NCI-H446 treated with DMSO at 0.1 percent for 48 hours (cell line): ENCODE measurements at regions not wholly inside any gene's neighbourhood (a gene's known extent, or its start where the extent isn't known, plus 50 kb on each side); places are given as distances from the start of the nearest gene placed in this dataset.
A peak's percentile ranks its signal among the peaks of the same experiment; 100 is the strongest.

Experiments used
- DNase-seq: peaks from one replicate; lab custom pipeline; 2025; lab: John Stamatoyannopoulos, UW

GRCh38 chr1:104702731-104703130 lies 953.0 kb downstream of the AMY1C start:
- DNase-seq: no peak

- no peak for DNase-seq
These were observed 957.0 kb downstream of the AMY1C start for GRCh38 chr1:104706631-104707147.

DNA sequence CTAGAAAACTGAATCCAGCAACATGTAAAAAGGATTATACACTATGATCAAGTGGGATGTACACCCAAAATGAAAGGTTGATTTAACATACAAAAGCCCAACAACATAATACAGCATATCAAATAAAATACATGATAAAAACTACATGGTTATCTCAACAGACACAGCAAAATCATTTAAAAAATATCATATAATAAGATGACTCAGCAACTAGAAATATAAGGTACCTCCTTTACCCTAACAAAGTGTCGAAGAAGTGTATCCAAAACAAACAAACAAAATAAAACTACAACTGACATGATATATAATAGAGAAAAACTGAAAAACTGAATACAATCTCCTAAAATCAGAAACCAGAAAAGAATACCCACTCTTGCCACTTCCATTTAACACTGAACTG lies 969.1 kb downstream of the AMY1C start:
- no peak for DNase-seq

DNA sequence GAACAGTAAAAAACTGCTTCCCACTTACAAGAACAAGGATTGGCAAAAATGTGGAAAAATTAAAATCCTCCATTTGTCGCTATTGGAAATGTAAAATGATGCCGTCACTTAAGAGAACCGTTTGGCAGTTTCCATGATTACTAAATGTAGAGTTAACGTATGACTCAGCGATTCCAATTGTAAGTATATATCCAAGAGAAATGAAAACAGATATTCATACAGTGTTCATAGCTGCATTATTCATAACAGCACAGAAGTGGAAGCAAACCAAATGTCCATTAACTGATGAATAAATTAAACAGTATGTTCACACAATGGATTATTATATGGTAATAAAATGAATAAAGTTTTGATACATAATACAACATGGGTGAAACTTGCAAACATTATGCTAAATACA lies 971.0 kb downstream of the AMY1C start:
- no peak for DNase-seq

GRCh38 chr1:104726917-104727316 lies 977.2 kb downstream of the AMY1C start:
- no peak for DNase-seq

DNA sequence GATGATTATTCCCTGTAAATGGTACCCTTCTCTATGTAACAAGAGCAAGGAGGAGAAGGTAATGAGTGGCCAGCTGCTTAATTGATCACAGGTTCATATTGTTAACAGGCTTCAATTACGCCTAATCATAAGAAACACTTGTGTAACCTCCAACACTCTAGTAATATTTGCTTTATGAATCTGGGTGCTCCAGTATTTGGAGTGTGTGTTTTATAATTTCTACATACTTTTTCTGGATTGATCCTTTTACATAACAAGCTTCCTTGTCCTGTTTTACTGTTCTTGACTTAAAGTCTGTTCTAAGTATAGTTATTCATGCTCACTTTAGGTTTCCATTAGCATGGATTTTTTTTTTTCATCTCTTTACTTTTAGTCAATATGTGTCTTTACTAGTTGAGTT lies 984.2 kb downstream of the AMY1C start:
- DNase-seq: no peak

DNA sequence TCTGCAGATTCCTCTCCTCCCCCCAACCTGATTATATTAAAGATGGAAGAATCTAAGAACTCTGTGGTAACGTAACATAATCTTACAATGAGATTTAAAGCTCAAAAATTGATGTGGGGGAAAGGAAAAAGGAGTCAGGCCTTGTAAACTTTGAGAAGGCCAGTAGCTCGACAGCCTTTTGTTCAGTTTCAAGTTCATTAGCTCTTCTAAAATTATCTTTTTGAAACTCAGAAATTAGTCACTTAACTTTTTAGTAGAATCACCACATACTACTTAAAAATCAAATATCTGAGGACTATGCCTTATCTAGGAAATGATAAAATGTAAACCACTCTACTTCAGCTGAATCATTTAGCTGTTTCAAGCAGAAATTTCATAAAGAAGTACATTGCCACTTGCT lies 996.2 kb downstream of the AMY1C start:
- no peak for DNase-seq

DNA sequence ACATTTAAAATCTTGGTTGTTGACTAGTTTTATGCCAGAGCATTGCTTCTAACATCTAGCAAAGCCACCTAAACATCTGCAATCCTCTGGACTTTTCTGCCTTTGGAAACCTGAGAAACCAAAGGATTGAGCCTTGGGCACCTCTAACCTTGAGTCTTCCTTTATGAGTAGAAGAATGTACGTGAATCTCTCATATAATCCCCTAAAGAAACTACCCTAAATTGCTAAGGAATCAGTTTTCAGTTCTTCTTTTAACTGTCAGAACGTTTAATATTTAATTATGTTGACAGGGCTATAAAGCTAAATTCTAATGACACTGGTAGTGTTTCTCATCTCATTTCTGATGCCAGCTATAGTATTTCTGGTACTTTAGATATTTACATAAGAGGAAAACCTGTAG lies 997.3 kb downstream of the AMY1C start:
- DNase-seq: no peak

DNA sequence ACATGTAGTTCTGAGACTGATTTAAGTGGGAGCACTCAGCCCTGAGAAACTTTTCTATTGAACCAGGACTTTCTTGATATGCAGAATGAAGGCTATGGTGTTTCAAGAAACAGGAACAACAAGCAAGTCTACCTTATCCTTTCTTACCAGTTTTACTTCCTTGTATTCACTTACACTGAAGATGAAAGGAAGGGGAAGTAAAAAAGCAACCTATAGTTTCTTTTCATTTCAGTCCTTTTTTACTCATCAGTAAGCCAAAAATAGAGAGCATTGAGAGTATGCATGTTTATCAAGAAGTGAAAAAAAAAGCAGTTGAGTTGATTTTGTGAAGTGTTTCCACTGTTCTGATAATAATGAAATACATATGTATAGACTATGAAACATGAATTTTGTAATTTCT lies 1010.3 kb downstream of the AMY1C start:
- no peak for DNase-seq

- no peak for DNase-seq
These were observed 1012.4 kb downstream of the AMY1C start for GRCh38 chr1:104761961-104762570.

DNA sequence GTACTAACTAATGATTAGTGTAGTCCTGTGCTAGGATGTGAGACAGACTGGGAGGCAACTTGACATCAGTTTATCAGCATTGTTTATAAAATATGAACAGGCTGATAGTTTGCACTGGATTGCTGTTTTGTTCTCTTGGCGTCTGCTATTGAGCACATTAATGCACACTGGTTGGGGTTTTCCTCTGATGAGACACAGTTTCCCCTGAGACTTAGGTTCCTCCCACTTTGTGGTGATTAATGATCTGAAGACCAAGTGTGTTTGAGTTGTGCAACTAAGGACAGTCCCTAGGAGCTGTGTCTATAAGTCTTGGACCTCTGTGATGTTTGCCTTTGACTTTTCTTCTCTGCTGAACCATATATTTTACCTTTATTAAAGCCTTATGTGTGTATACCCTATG lies 1015.4 kb downstream of the AMY1C start:
- no peak for DNase-seq

- DNase-seq: no peak
These were observed 1018.8 kb downstream of the AMY1C start for GRCh38 chr1:104768466-104768865.

DNA sequence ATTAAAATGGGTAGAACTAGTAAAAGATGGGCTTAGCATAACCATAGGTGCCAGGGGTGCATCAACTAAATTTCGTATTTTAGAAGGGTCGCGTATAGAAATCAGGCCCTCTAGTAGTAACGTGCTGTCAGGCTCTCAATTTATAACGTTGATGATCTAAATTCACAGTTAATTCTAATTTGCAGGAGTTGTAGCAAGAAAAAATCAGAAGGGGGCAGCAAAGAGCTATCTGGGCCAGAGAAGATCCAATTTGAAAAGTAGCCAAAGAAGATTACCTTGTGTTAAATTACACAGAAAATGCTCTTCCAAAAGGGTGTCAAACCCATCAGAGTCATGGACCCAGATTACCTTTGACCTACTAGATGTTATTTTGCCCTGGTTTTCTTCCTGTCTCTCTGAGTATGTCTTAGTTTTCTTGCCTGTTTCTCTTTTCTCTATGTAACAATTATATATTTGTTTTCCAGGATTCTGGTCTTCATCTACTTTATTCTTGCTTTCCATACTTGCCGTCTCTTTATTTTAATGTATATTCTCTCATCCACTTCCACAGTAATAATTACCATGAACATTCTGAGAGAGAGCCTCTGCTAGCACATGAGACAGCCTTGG lies 1030.9 kb downstream of the AMY1C start:
- DNase-seq: peak; percentile 66

DNA sequence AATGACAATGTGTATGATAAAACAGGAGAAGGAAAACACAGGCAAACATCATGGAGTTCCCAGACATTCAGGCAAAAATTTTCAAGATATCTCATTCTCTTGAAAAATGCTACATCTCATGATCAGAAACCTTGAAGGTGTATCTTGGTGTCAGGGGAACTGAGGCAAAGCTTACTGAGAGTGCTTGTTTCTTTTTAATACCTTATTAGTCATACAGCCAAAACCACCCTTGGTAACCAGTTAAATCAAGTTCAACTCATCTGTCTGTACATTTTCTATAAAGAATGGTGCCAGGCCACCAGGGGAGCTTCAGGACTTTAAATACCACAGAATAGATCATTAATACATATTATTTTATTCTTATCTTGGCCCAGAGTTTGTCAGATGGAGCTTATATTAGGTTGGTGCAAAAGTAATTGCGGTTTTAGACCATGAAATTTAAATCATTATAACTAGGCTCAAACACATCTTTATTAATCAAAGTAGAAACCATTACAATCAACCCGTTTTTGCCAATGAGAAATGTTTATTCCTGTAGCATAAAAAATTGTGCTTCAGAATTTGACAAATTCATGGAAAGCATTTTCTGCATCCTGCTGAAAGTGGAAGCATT lies 1036.0 kb downstream of the AMY1C start:
- no peak for DNase-seq

DNA sequence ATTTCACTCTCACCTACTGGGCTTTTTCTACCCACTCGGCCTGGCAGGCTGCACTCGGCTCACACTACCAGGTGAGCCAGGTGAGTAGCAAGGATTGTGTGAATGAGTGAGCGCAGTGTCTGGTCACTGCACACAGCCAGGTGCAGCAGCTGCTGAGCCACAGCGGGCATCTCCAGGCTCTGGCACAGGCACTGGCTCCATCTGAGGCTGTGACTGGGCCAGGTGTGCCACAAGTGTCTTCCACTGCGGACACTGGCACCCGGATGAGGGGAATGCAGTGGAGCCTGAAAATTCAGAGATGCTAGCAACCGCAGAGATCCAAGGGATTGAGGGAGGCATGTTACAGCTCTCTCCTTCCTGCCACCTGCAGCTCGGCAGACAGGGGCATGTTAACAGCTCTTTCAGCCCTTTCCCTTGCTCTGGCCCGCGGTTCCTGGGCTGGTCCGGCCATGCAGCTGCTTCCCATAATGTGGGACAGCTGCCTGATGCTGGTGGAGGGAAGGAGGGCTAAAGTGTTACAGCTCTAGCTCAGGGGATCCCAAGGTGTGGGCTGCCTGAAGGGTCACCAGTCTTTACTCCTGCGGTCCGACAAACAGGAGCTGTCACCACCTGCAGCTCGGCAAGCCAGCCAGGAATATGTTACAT lies 1038.3 kb downstream of the AMY1C start:
- DNase-seq: no peak

GRCh38 chr1:104791030-104791429 lies 1041.3 kb downstream of the AMY1C start:
- DNase-seq: no peak

GRCh38 chr1:104794035-104794434 lies 1044.3 kb downstream of the AMY1C start:
- DNase-seq: no peak

DNA sequence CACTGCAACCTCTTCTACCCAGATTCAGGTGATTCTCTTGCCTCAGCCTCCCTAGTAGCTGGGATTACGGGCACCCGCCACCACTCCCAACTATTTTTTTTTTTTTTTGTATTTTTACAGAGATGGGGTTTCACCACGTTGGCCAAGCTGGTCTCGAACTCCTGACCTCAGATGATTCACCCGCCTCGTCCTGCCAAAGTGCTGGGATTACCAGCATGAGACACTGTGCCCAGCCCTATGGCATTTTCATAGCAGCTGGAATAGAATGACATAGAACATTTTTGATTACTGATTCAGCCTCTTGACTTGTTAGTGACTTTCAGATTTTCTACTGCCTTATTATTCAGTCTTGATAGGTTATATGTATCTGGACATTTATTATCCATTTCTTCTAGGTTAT lies 1046.2 kb downstream of the AMY1C start:
- DNase-seq: no peak

DNA sequence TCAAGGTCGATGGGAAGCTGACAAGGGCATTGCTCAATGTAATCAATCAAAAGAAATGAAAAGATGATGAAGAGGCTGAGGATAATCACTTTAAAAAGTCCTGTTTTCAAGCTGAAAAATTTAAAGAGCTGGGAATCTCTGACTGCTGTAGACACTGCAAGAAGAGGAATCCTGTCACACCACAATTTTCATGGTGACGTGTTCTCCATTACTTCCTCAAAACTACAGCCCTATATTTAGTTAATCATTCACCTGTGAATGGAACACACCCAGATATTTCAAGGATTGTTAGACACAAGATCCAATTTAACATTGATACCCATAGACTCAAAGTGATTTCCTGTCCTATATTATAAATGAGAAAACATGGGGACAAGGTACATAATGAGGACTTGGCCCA lies 1048.3 kb downstream of the AMY1C start:
- no peak for DNase-seq

DNA sequence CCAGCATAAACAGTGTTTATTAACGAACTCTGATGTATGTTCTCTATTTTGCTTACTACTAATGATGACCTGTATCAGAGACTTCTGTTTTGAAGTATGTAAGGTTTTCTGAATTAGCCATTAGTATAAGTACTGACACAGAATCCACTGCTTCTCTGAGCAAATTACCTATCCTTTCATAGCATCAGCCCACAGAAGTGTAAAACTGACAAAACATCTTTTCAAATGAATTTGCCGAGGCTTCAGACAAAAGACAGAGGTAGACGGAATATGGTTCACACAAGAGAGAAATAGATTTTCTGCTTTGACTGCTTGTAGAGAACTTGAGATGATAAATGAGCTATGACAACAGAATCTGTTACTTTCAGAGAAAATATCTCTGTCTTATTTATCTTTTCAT lies 1051.6 kb downstream of the AMY1C start:
- DNase-seq: no peak

GRCh38 chr1:104804147-104804546 lies 1054.4 kb downstream of the AMY1C start:
- DNase-seq: no peak

DNA sequence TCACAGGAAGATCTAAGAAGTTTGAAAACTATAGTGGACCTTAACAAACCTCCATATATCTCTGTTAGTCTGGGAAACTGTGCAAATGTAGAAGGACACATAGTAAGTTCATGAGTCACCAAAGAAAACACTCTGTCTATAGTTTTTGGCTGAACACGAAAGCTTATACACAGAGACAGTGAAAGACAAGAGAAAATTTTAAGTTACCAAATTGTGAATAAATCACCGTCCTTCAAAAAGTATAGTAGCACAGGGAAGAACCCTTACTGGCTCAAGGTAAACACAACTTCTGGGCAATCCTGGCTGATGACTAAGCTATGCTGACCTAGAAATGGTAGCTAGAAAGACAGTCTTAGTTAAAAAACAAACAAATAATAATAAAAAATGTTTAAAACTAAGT lies 1057.9 kb downstream of the AMY1C start:
- DNase-seq: no peak

- no peak for DNase-seq
These were observed 1075.7 kb downstream of the AMY1C start for GRCh38 chr1:104825401-104825800.
